Erythroblast (primary cell): ENCODE measurements at regions not wholly inside any gene's neighbourhood (a gene's known extent, or its start where the extent isn't known, plus 50 kb on each side); places are given as distances from the start of the nearest gene placed in this dataset.

Experiments used
- GATA1 ChIP-seq: IDR thresholded peaks from 2 replicates; pipeline ENCODE4 v1.6.1; 2011; ENCODE audit warnings: low read depth, mild to moderate bottlenecking, control low read depth, low read length, moderate library complexity
- POLR2A ChIP-seq: IDR thresholded peaks from 2 replicates; pipeline ENCODE4 v1.6.1; 2011; ENCODE audit warnings: mild to moderate bottlenecking, low read length

- TF ChIP-seq POLR2A (no peak), GATA1 (no peak)
Observed at GRCh38 chr15:96066126-96066525, 264.4 kb upstream of the NR2F2 start.
